ENCODE measurements at regions not wholly inside any gene's neighbourhood (a gene's known extent, or its start where the extent isn't known, plus 50 kb on each side); places are given as distances from the start of the nearest gene placed in this dataset.

DNA sequence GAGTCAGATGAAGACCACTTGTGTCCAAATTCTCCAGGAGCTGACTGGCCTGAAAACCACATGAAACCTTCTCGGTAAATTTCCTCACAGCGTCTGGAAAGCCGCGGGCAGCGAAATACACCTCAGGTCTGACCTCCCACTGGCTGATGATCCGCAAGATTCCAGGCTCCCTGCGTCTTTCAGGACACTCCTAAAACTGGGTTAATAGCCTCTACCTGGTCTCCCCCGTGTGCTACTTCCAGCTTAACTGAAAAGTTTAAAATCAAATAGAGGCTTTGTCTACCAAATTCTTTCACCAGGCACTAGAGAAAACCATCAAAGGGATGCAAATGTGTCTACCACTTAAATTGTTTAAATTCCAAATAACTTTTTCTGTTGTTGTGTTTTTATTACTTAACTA is 312.6 kb downstream of the DRD1 start:
- TF ChIP-seq CTCF (IDR thresholded peaks at IDR 0.05) (no peak), POLR2A (IDR thresholded peaks at IDR 0.05) (no peak)

All from right lobe of liver (tissue), 4 donors.